AG04450 (cell line): ENCODE measurements at regions not wholly inside any gene's neighbourhood (a gene's known extent, or its start where the extent isn't known, plus 50 kb on each side); places are given as distances from the start of the nearest gene placed in this dataset.

ENCODE experiments used
- CTCF ChIA-PET: fragments of 300-600, 350-600 bp; formaldehyde crosslinking; extraction: SDS; loops from one replicate; lab custom pipeline; 2022; ENCODE audit warnings: antibody characterized with exemption, inconsistent platforms; lab: Charles Lee
- POLR2A ChIA-PET: fragments of 350-600 bp; formaldehyde crosslinking; extraction: SDS; loops from one replicate; lab custom pipeline; 2021; ENCODE audit warnings: antibody characterized with exemption, inconsistent platforms; lab: Yijun Ruan, JAX
- DNase-seq: peaks from one replicate; pipeline ENCODE4 v3.0.0-alpha.2; 2011; ENCODE audit warnings: low read depth, low spot score
- H3K27ac ChIP-seq: one replicate; pipeline ENCODE4 v1.5.1; 2012; ENCODE audit warnings: low read depth, low read length, control low read depth
- H3K27me3 ChIP-seq: one replicate; pipeline ENCODE4 v1.6.0; 2012; ENCODE audit warnings: low read length; ENCODE audit not compliant: control insufficient read depth, insufficient read depth
- H3K4me3 ChIP-seq: 2 replicates; pipeline ENCODE4 v1.5.1; 2011; ENCODE audit warnings: mild to moderate bottlenecking, low read depth, low read length, control low read depth
- H3K9me3 ChIP-seq: 2 replicates; pipeline ENCODE4 v1.5.1; 2012; ENCODE audit warnings: low read length; ENCODE audit not compliant: control insufficient read depth, insufficient read depth
- TF ChIP-seq, protein P1 (sequence below): IDR thresholded peaks from 2 replicates; pipeline ENCODE4 v1.5.1; 2011; ENCODE audit warnings: low read depth, low read length, control low read depth, inconsistent platforms

GRCh38 chr3:5726621-5727020 lies 539.1 kb downstream of the EDEM1 start:
- CTCF ChIA-PET: no interaction called here
- no peaks in the 10 kb centered on the region; the same call in 1 of the 2 replicates for H3K9me3 ChIP-seq

GRCh38 chr3:5727743-5728484 lies 540.4 kb downstream of the EDEM1 start:
- CTCF ChIA-PET: no interaction called here
- Histone ChIP-seq H3K4me3 (no peak overlapping the region), H3K27me3 (no peaks in the 10 kb centered on the region), H3K9me3 (no peaks in the 10 kb centered on the region; the same call in 1 of the 2 replicates), H3K27ac (no peak overlapping the region)
- no peak for DNase-seq
- TF ChIP-seq, protein P1, sequence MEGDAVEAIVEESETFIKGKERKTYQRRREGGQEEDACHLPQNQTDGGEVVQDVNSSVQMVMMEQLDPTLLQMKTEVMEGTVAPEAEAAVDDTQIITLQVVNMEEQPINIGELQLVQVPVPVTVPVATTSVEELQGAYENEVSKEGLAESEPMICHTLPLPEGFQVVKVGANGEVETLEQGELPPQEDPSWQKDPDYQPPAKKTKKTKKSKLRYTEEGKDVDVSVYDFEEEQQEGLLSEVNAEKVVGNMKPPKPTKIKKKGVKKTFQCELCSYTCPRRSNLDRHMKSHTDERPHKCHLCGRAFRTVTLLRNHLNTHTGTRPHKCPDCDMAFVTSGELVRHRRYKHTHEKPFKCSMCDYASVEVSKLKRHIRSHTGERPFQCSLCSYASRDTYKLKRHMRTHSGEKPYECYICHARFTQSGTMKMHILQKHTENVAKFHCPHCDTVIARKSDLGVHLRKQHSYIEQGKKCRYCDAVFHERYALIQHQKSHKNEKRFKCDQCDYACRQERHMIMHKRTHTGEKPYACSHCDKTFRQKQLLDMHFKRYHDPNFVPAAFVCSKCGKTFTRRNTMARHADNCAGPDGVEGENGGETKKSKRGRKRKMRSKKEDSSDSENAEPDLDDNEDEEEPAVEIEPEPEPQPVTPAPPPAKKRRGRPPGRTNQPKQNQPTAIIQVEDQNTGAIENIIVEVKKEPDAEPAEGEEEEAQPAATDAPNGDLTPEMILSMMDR: no peak
- POLR2A ChIA-PET: no interaction called here

More at GRCh38 chr3:5726621-5727020, 539.1 kb downstream of the EDEM1 start:
- DNase-seq: no peak
- POLR2A ChIA-PET: no interaction called here
- H3K4me3 ChIP-seq: no peak overlapping the region
- no peak overlapping the region for H3K27ac ChIP-seq
- H3K27me3 ChIP-seq: no peaks in the 10 kb centered on the region
- TF ChIP-seq, protein P1: no peak

- POLR2A ChIA-PET: no interaction called here
- TF ChIP-seq, protein P1: no peak
- CTCF ChIA-PET: no interaction called here
Observed at GRCh38 chr3:5729852-5730251, 542.3 kb downstream of the EDEM1 start.

GRCh38 chr3:5731100-5731499 lies 543.6 kb downstream of the EDEM1 start:
- TF ChIP-seq, protein P1: no peak
- H3K4me3 ChIP-seq: no peak overlapping the region
- no peaks in the 10 kb centered on the region for H3K27me3 ChIP-seq
- peaks cover 8% of the 10 kb centered on the region; the same call in 1 of the 2 replicates for H3K9me3 ChIP-seq
- ChIA-PET POLR2A (no interaction called here), CTCF (no interaction called here)
- no peak for DNase-seq
- H3K27ac ChIP-seq: no peak overlapping the region

More at GRCh38 chr3:5729852-5730251, 542.3 kb downstream of the EDEM1 start:
- DNase-seq: no peak
- H3K27ac ChIP-seq: no peak overlapping the region
- H3K4me3 ChIP-seq: no peak overlapping the region
- no peaks in the 10 kb centered on the region for H3K27me3 ChIP-seq
- peaks cover 8% of the 10 kb centered on the region; the same call in 1 of the 2 replicates for H3K9me3 ChIP-seq

DNA sequence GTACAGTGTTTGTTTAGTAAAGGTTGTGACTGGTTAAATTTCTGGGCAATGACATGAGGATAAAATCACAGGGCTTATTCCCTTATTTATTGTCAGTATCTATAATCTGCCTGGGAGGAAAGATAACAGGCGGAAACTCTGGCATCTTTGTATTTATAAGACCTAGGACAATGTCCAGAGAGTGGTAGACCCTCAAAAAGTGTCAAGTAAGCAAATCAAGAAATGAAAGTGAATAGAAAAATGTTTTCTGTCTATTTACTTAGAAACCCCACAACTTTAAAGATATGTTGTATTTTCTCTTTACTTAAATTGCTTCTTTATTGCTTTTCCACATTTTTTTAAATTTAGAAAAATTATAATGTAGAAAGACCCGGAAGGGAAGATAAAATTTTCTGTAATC lies 544.6 kb downstream of the EDEM1 start:
- no peak for DNase-seq
- ChIA-PET POLR2A (no interaction called here), CTCF (no interaction called here)
- no peak overlapping the region for H3K4me3 ChIP-seq
- TF ChIP-seq, protein P1: no peak
- H3K27ac ChIP-seq: no peak overlapping the region
- no peaks in the 10 kb centered on the region for H3K27me3 ChIP-seq
- peaks cover 13% of the 10 kb centered on the region; the same call in 1 of the 2 replicates for H3K9me3 ChIP-seq
